ENCODE measurements at regions not wholly inside any gene's neighbourhood (a gene's known extent, or its start where the extent isn't known, plus 50 kb on each side); places are given as distances from the start of the nearest gene placed in this dataset.
A peak's percentile ranks its signal among the peaks of the same experiment; 100 is the strongest.

- peak in 2 of 3 donors; percentile 22 to 33 for DNase-seq
Measured at GRCh38 chr4:123455360-123455759, 58.8 kb downstream of the SPRY1 start.

- no peak for DNase-seq
Measured at GRCh38 chr4:123462007-123462406, 65.4 kb downstream of the SPRY1 start.

GRCh38 chr4:123463869-123464268 lies 67.3 kb downstream of the SPRY1 start:
- DNase-seq, result no peak

- no peak for DNase-seq
Measured at GRCh38 chr4:123465416-123465815, 68.8 kb downstream of the SPRY1 start.

- DNase-seq, result no peak
Measured at GRCh38 chr4:123466080-123466785, 69.6 kb downstream of the SPRY1 start.

- no peak for DNase-seq
Measured at GRCh38 chr4:123468479-123469031, 72.0 kb downstream of the SPRY1 start.

GRCh38 chr4:123469245-123469644 lies 72.7 kb downstream of the SPRY1 start:
- DNase-seq, result no peak

- no peak for DNase-seq
Measured at GRCh38 chr4:123469696-123470095, 73.1 kb downstream of the SPRY1 start.

GRCh38 chr4:123470640-123471039 lies 74.0 kb downstream of the SPRY1 start:
- DNase-seq, result no peak

GRCh38 chr4:123471655-123472369 lies 75.2 kb downstream of the SPRY1 start:
- DNase-seq, result peak; percentile 44 to 73 (median 64)

- no peak for DNase-seq
Measured at GRCh38 chr4:123474817-123475216, 78.2 kb downstream of the SPRY1 start.

GRCh38 chr4:123476089-123476488 lies 79.5 kb downstream of the SPRY1 start:
- DNase-seq, result no peak

- peak; percentile 62 to 84 (median 67) for DNase-seq
Measured at GRCh38 chr4:123477711-123478209, 81.2 kb downstream of the SPRY1 start.

- DNase-seq, result no peak
Measured at GRCh38 chr4:123478859-123479345, 82.3 kb downstream of the SPRY1 start.

- DNase-seq, result peak in 2 of 3 donors; percentile 43 to 49
Measured at GRCh38 chr4:123479944-123480343, 83.3 kb downstream of the SPRY1 start.

GRCh38 chr4:123480706-123481418 lies 84.3 kb downstream of the SPRY1 start:
- no peak for DNase-seq

GRCh38 chr4:123481717-123482116 lies 85.1 kb downstream of the SPRY1 start:
- no peak for DNase-seq

GRCh38 chr4:123484291-123484926 lies 87.8 kb downstream of the SPRY1 start:
- no peak for DNase-seq

- DNase-seq, result no peak
Measured at GRCh38 chr4:123485601-123486000, 89.0 kb downstream of the SPRY1 start.

GRCh38 chr4:123488916-123489315 lies 92.3 kb downstream of the SPRY1 start:
- peak; percentile 83 to 96 (median 95) for DNase-seq

- peak; percentile 77 to 87 (median 85) for DNase-seq
Measured at GRCh38 chr4:123495530-123495929, 98.9 kb downstream of the SPRY1 start.

- no peak for DNase-seq
Measured at GRCh38 chr4:123496421-123496820, 99.8 kb downstream of the SPRY1 start.
